Neural crest cell (in vitro differentiated cells): ENCODE measurements at regions not wholly inside any gene's neighbourhood (a gene's known extent, or its start where the extent isn't known, plus 50 kb on each side); places are given as distances from the start of the nearest gene placed in this dataset.

Experiments
- DNase-seq: peaks from one replicate; pipeline ENCODE4 v3.0.0; 2021; ENCODE audit warnings: low read depth, mixed read lengths, low spot score
- H3K27ac Mint-ChIP-seq: one replicate; pipeline ENCODE4 v1.8.0; 2021; ENCODE audit warnings: mild to moderate bottlenecking, mixed read lengths; ENCODE audit not compliant: unreplicated experiment
- H3K27me3 Mint-ChIP-seq: 2 replicates; pipeline ENCODE4 v1.8.0; 2021; ENCODE audit warnings: low read depth, mild to moderate bottlenecking, mixed read lengths
- H3K36me3 Mint-ChIP-seq: 2 replicates; pipeline ENCODE4 v1.8.0; 2021; ENCODE audit warnings: low read depth, mild to moderate bottlenecking, mixed read lengths
- H3K4me1 Mint-ChIP-seq: 2 replicates; pipeline ENCODE4 v1.8.0; 2021; ENCODE audit warnings: mixed read lengths
- H3K4me3 Mint-ChIP-seq: one replicate; pipeline ENCODE4 v1.8.0; 2021; ENCODE audit warnings: mild to moderate bottlenecking, mixed read lengths
- H3K9me3 Mint-ChIP-seq: 2 replicates; pipeline ENCODE4 v1.8.0; 2021; ENCODE audit warnings: mixed read lengths
- CTCF ChIP-seq: fragments of 200-600 bp; sonication (generic); conservative IDR thresholded peaks from 2 replicates; pipeline ENCODE4 v1.5.0; 2021; ENCODE audit warnings: antibody characterized with exemption, mild to moderate bottlenecking

GRCh38 chr20:57807401-57808263 is 97.8 kb upstream of the PMEPA1 start:
- Mint-ChIP-seq H3K27ac (no peak overlapping the region), H3K36me3 (no peaks in the 10 kb centered on the region), H3K4me1 (peaks cover 25% of the 10 kb centered on the region), H3K9me3 (no peaks in the 10 kb centered on the region), H3K4me3 (no peak overlapping the region), H3K27me3 (peaks cover 6% of the 10 kb centered on the region)
- DNase-seq = no peak
- TF ChIP-seq CTCF = no peak

- Mint-ChIP-seq H3K4me3 (no peak overlapping the region), H3K36me3 (no peaks in the 10 kb centered on the region), H3K27ac (no peak overlapping the region), H3K27me3 (peaks cover 6% of the 10 kb centered on the region), H3K9me3 (no peaks in the 10 kb centered on the region), H3K4me1 (peaks cover 25% of the 10 kb centered on the region)
- no peak for DNase-seq
- TF ChIP-seq CTCF = no peak
These were observed 97.2 kb upstream of the PMEPA1 start for GRCh38 chr20:57806975-57807374.

- Mint-ChIP-seq H3K9me3 (no peaks in the 10 kb centered on the region), H3K36me3 (no peaks in the 10 kb centered on the region), H3K4me3 (no peak overlapping the region), H3K27me3 (peaks cover 4% of the 10 kb centered on the region), H3K4me1 (peaks cover 22% of the 10 kb centered on the region), H3K27ac (no peak overlapping the region)
- no peak for TF ChIP-seq CTCF
- no peak for DNase-seq
These were observed 96.7 kb upstream of the PMEPA1 start for GRCh38 chr20:57806476-57806875.

GRCh38 chr20:57805747-57806146 is 95.9 kb upstream of the PMEPA1 start:
- H3K36me3 Mint-ChIP-seq = no peaks in the 10 kb centered on the region
- TF ChIP-seq CTCF = no peak
- no peak overlapping the region for H3K27ac Mint-ChIP-seq
- H3K9me3 Mint-ChIP-seq = no peaks in the 10 kb centered on the region
- H3K4me3 Mint-ChIP-seq = no peak overlapping the region
- peaks cover 14% of the 10 kb centered on the region for H3K4me1 Mint-ChIP-seq
- H3K27me3 Mint-ChIP-seq = peaks cover 4% of the 10 kb centered on the region
- no peak for DNase-seq

GRCh38 chr20:57804470-57805250 is 94.8 kb upstream of the PMEPA1 start:
- no peak overlapping the region for H3K27ac Mint-ChIP-seq
- H3K9me3 Mint-ChIP-seq = no peaks in the 10 kb centered on the region
- no peak overlapping the region for H3K4me3 Mint-ChIP-seq
- no peaks in the 10 kb centered on the region for H3K36me3 Mint-ChIP-seq
- no peak for DNase-seq
- peaks cover 4% of the 10 kb centered on the region for H3K27me3 Mint-ChIP-seq
- H3K4me1 Mint-ChIP-seq = peaks cover 14% of the 10 kb centered on the region
- no peak for TF ChIP-seq CTCF
